Activated effector memory CD4-positive, alpha-beta T cell treated with Interleukin-2 at 50 U/mL for 16 hours (primary cell): ENCODE measurements at regions not wholly inside any gene's neighbourhood (a gene's known extent, or its start where the extent isn't known, plus 50 kb on each side); places are given as distances from the start of the nearest gene placed in this dataset.
"Not testable (repeated sequence)": the region's sequence is repeated elsewhere in the genome, so short reads cannot be mapped to it uniquely, and the experiment has no call there.

ENCODE experiments used
- DNase-seq: peaks from one replicate; pipeline ENCODE4 v3.0.0-alpha.2; 2020

DNA sequence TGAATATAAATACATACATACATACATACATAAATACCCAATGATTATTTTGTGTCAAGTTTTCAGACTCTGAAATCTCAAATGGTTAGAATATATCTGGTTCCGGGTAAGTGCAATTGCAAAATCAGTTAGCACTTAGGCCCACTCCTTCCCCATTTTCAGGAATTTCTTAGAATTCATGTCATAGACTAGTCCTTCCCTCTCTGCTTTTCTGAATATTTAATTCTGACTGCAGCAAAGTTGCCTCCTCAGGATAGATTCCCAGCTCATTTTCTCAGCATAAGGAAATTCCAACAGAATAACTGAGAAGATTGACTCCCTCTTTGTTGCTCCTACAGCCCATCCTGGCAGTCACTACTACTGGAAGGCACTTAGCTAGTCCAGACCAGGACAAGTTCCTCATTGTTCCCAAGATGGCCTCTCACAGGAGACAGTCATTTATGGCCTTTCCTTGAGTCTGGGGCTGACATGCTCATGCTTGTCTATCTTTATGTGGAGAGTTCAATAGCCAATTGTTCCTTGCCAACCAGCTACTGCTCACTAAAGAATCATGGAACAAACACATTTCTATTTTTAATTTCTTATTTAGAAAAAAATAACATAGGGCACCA, 142.9 kb upstream of the ITGB1 start:
- DNase-seq, result no peak

DNA sequence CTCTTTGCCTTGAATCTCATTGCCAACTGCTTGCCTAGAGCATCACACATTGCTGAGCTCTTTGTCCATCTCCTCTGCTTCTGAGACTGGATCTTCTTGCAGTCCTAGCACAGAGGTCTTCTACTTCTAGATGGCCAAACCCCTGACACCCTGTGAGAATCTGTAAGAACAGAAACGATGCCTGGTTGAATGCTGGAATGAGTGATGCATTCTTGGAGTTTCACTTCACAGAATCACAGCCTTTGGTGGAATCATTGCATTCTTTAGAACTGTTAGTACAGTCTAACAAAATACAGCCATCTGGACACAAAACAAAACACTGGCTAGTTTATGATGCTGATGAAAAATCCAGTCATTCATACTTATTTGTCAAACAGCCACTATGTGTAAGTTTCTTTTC, 141.7 kb upstream of the ITGB1 start:
- DNase-seq, result no peak

DNA sequence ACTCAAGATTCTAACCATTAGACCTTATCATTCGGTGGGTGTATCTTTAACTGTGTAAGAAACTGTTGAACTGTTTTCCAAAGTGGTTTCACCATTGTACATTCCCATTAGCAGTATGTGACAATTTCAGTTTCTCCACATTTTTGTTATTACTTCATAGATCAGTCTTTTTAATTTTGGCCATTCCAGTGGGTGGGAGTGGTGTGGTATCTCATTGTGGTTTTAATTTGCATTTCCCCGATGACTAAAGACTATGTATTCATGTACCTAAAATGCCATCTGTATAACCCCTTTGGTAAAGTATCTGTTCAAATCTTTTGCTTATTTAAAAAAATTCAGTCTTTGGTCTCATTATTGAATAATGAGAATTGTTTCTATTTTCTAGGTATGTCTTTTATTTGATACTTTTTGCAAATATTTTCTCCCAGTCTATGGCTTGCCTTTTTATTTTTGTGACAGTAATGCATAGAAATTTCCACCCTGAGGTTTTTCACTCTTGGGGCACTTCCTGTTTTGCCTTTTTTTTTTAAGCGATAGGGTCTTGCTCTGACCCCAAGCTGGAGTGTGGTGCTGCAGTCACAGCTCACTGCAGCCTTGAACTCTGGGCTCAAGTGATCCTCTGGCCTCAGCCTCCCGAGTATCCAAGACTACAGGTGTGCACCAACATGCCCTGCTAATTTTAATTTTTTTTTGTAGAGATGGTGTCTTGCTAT, 141.1 kb upstream of the ITGB1 start:
- no peak for DNase-seq

DNA sequence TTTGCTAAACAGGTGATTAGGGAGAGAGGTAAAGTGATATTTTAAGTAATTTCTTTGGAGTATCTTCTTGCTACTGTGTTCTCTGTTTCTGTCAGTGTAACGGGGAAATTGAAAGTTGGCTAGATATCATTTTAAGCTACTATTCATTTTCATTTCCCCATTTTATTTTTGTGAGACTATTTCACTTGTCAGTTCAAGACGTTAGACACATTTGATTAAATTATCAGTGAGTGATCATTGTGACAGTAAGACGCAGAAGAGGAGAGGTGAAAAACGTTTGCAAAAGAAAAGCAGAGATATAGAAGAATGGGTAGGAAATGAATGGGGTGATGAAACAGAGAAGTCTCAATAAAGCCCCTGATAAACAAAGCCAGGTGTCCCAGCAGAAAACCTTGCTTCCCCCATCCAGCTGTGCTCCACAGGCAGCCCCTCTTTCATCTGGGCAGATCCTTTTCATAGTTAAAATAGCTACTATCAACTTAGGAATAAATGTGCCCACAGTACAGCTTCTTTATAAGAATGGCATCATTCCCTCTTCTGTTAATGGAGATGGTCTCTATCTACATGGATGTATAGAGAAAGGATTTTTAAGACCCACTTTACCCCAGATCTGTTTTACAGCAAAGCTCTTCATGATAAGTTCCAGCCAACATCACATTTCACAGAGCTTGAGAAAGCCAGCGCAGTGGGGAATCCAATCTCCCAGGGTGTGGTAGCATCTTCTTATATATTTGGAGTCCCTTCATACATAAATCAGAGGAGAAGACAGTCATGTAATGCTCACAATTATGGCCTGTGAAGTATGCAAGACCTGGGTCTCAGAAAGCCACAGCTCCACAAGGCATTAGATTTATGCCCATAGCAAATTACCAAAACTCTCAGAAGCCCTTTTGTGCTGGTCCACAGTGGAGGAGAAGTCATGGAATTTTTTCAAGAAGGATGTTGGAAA, 138.1 kb upstream of the ITGB1 start:
- no peak for DNase-seq

DNA sequence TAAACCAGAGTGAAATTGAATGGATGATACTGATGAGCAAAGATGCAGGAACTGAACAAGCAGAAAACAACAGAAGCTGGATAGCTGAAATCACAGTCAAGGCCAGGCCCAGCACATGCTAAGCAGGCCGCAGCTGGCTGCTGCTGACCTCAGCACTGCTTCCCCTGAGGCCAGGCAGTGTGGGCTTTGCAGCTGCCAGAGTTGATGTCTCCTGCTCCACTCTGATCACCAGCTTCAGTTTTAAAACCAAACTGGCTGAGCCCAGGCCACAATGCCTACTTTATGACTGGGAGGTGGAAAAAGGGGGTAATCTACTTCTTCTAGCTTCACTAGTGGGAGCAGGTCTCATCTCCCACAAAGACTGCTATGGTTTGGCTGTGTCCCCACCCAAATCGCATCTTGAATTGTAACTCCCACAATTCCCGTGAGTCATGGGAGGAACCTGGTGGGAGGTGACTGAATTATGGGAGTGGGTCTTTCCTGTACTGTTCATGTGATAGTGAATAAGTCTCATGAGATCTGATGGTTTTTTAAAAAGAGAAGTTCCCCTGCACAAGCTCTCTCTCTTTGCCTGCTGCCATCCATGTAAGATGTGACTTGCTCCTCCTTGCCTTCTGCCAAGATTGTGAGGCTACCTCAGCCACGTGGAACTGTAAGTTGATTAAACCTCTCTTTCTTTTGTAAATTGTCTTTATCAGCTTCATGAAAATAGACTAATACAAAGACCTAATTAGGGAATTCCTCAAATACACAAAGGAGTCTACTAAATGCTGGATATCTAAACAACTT, 136.4 kb upstream of the ITGB1 start:
- DNase-seq, result no peak

DNA sequence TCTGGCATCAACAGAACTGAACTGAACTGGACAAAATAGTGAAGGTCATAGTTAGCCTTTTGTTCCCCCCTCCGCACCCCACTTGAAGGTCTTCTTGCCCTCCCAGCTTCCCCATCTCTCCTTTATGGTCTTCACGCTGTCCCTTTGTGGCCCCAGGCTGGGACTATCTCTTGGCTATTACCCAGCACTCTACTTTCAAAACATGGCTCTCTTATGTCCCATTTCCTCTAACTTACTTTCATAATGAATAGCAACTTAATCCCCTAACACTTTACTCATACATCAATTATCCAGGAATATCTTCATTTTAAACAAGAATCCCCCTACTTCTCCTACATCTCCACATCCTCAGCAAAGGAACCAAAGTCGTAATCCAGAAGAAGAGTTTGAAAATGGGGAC, 135.3 kb upstream of the ITGB1 start:
- no peak for DNase-seq

DNA sequence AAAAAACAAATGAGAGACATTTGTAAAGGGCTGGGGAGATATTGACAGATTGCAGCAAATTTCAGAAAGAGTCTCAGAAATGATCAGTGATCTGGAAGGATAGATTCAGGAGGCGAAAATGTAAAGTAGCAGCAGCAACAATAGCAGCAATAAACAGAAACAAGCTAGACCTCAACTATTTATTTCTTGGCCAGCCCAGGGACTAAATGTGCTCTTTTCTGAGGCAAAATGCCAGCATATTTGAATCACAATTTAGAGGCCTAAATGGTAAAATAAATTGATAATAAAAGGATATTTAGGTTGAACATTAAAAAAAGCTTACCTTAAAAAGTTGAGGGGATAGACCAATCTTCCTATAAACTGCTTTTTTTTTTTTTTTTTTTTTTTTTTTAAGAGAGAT, 134.6 kb upstream of the ITGB1 start:
- DNase-seq, result no peak

DNA sequence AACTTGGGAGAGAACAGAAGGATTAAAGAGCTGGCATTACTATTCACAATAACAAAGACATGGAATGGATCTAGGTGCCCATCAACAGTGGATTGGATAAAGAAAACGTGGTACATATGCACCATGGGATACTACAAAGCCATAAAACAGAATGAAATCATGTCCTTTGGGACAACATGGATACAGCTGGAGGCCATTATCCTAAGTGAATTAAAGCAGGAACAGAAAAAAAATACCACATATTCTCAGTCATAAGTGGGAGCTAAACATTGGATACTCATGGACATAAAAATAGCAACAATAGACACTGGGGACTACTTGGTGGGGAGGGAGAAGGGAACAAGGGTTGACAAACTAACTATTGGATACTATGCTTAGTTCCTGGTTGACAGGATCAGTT, 133.2 kb upstream of the ITGB1 start:
- DNase-seq, result no peak

DNA sequence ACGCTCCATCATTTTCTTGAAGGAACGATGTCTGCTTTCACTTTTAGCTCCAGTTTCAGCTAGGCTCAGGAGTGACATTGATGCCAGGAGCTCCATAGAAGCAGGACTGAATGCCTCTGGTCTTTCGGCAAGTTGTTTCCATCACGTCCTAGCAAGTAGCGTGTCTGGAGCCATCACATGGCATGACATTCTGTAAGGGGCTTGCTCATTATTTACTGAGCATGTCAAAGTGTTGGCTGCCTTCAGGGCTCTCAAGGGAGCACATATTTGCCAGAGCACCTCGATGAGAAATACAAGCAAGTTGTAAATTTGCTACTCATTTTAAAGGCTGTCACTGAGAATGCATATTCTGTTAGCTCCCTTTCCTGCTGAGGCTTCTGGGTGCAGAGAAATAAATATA, 131.0 kb upstream of the ITGB1 start:
- no peak for DNase-seq

DNA sequence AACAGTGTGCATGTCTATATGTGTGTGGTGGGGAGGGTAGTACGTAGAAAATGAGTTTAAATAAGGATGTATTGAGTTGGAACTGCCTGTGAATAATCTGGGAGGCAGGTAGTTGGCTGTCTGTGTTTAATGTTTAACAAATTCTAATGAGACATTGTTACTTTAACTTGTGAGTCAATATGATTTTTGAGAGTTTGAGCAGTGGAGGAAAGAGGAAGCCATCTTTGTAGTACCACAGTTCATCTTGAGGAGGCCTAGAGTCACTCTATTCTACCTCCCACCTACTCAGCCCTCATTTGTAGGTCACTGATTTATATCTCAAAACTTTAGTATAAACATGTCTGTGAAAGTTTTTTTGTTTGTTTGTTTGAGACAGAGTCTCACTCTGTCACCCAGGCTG, 129.9 kb upstream of the ITGB1 start:
- no peak for DNase-seq

DNA sequence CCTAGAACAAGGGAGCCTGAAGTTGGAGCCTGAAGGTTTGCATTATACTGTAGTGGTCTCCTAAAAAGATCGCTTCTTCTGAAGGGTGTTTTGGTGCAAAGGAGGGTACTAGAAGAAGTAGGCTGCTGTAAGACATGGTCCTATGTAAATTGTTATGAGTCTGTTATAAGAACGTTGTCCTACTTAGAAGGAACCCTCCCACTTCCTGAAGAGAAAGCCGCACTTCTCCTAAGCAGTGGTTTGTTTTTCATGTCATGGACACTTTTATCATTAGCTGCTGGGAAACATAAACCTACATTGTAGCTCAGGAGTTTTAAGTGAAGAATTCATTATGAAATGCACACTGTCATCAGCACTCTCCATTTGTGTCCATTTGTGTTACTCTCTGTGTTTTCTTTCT, 129.1 kb upstream of the ITGB1 start:
- DNase-seq, result no peak

DNA sequence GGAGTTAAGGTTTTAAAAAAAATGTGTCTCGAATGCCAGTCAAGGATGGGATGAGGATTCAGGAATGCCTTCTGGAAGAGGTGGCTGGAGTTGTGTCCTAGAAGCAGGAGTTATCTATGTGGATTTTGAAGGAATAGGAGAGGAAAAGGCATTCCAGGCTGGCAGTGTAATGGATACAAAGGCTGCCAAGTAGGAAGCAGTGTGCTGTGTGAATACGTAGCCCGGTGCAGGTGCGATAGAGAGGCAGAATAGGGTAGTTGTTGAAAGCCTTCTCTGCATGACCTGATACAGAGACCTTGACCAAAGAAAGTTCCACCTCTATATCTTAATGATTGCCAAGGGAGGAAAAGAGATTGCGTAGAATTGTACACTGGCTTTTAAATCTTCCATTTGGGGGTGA, 128.1 kb upstream of the ITGB1 start:
- no peak for DNase-seq

DNA sequence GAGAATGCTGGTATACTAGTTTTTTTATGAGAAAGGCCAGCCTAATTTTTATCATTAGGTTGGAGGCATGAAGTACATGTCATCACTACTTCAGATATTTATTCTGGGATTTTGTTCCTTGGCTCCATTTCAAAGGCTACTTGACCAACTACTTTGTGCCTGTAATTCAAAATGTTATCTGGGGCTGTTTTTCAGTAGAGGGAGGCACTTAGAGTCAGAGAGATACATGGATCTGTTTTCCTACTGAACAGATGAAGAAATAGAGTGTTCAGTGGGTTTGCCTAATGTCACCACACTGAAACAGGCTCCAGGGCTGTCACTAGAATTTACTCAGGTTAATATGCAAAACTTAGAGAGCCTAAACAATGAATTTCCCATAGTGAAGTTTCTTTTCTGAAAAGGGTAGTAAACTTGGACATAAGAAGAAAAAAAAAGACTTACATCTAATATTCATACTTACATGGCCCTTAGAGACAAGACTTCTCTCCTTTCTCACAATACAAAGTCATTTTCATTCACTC, 127.3 kb upstream of the ITGB1 start:
- DNase-seq, result no peak

DNA sequence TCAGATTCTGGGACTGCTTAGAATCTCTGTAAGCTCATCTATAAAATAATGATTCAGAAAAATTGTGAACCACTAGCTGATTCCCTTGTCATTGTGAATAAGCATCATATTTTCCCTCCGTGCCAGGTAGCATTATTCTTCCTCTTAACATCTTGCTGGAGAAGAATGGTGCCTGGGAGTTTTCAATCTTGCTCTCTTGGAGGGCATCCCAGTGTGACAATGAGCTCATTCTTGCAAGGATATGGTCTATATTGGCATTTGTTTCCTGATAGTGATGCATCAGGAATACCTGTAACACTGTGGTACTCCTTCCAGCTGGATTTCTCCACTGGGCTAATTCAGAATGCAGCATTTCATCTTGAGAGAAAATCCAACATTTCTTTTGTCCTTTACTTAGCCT, 126.4 kb upstream of the ITGB1 start:
- DNase-seq, result no peak

DNA sequence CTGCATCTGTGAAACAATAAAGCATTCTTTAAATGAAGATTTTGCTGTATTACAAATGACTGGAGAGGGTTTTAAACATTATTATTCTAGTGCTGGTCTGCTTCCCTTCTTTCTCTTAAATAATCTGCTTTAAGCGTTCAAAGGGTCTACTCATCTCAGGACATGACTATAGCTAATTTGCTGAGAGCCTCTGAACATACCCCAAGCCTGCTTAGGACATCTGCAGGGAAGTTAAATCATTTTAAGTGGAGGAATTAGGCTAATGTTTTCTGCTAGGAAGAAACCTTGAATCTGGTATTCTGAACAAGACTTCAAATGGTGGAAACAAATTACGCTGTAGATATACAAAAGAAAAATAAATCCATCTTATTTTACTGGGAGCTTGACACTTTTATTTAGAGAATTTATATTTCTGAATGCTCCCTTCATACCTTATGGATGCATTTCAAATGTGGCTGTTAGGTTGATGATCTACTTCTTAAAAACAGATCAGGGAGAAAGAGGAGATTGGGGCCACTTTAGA, 124.4 kb upstream of the ITGB1 start:
- DNase-seq, result no peak

DNA sequence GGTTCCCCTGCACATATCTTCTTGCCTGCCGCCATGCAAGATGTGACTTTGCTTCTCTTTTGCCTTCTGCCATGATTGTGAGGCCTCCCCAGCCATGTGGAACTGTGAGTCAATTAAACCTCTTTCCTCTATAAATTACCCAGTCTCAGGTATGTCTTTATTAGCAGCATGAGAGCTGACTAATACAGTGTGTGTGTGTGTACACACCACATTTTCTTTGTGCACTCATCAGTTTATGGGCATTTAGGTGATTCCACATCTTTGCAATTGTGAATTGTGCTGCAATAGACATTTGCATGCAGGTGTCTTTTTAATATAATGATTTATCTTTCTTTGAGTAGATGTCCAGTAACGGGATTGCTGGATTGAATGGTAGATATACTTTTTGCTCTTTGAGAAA, 122.4 kb upstream of the ITGB1 start:
- DNase-seq, result not testable (repeated sequence)

DNA sequence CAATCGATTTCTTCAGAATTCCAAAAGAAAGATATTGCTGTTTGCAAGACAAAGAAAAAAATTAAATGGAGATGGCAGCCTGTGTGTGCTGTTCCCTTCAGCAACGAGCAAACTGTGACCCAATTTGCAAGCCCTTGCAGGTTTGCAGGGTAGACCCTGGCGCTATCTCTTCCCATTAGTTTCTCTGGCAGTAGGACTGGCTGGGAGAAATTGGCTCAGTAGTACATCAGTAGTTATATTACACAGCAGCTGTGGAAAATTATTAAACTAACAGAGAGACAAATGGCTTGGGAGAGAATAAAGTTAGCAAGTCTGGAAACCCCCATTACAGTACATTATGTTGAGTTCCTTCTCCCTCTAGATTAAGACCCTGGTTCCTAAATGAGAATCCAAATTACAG, 116.4 kb upstream of the ITGB1 start:
- DNase-seq, result no peak

DNA sequence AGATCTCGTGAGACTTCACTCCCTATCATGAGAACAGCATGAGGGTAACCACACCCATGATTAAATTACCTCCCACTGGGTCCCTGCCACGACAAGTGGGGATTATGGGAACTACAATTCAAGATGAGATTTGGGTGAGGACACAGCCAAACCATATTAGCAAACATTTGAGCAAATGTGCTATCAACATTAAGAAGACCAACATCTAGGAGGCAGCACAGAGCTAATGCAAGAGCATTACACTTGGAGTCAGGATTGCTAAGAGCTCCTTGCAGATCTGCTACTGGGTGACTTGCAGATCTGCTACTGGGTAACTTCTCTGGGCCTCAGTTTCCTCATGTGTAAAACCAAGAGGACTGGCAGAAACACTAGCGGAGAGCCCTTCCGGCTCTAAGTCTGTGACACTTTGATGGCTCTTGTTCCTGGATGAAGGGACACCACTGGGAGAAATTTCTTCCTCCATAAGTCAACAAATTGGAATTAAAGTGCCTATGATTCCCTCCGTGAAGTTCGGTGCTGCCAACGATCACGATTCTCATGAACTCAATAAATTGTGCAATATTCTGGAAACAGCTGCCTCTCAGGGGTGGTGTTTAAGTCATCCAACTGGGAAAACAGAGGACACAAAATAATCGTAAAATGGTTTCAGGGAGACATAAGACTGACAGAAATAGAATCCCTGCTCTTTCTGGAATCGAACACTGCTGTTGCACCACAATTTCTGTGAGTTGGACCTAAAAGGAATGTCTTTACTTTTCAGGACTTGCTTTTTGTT, 115.8 kb upstream of the ITGB1 start:
- no peak for DNase-seq

DNA sequence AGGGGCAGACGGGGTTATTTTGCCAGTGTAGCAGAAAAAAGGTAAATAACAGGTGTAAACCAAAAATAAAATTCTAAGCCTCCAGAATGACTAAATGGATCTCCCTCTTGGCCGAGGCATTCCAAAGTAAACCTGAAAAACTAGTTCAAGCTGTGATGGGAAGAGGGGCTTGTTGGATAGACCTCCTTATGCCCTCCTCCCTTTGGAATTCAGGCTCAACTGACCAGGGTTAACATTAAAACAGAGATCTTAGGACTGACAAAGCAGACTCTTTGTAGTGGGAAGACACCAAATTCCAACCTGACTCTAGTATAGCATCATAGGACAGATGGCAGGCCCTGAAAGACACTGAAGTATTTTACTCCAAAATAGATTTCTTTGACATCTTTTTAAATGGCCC, 113.8 kb upstream of the ITGB1 start:
- no peak for DNase-seq

DNA sequence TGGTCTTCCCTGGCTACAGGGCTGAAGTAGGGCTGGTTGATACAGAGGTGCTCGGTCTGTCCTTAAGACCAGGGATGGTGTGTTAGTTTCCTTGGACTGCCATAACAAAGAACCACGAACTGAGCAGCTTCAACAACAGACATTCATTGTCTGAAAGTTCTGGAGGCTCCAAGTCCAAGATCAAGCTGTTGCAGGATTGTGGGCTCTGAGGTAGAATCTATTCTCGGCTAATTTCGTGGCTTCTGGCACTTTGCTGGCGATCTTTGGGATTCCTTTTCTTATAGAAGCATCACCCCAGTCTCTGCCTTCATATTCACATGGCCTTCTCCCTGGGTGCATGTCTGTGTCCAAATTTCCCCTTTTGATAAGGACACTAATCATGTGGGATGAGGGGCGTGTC, 112.1 kb upstream of the ITGB1 start:
- no peak for DNase-seq

DNA sequence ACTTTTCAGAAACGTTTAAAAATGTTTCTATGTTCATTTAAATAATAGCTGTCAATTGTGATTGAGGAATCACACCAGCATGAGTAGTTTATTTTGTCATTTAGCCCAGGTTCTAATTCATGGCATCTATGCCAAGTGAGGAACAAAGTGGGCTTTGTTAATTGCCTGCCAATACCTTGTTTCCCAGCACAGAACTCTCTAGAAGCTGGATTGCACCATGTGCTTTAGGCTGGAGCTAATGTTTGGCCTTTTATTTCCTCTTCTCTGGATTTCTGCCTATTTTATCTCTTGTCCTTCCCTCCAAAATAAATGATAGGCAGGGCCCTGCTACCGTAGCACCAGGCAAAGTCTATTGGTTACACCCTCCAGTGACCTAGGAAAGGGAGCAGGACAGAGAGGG, 109.9 kb upstream of the ITGB1 start:
- DNase-seq, result no peak

DNA sequence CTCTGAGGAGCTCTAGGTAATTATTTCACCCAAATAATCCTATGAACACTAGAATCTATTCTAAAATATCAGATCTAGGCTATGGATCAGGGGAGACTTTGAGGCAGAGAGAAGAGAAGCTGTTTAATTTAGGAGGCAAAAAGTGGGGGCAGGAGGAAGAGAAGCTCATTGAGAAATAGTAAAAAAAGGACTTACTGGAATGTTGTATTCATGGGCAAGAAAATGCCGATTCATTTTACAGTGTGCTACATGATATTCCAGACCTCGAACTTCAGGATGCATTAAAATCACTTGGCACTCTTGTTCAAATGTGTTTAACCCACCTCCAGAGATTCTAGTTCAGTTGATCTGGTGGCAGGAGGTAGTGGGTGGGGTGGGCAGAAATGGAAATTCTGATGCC, 109.5 kb upstream of the ITGB1 start:
- no peak for DNase-seq
